ENCODE measurements at regions not wholly inside any gene's neighbourhood (a gene's known extent, or its start where the extent isn't known, plus 50 kb on each side); places are given as distances from the start of the nearest gene placed in this dataset.

- no peak for TF ChIP-seq EZH2phosphoT487 (IDR thresholded peaks at IDR 0.05; ENCODE audit: borderline replicate concordance, low read length)
- no peak for TF ChIP-seq CTCF (IDR thresholded peaks at IDR 0.05; ENCODE audit: low read depth, low read length, poor library complexity, severe bottlenecking)
- 0 out of 2 replicates have a peak, but pooled peaks cover 3% of the 10 kb centered on the region for H3F3A ChIP-seq (ENCODE audit: control insufficient read depth, insufficient read depth)
- H3K4me3 ChIP-seq (ENCODE audit: low read length): no peak overlapping the region
- no peak overlapping the region for H3K27ac ChIP-seq (ENCODE audit: low read depth, low read length)
- H3K4me1 ChIP-seq (ENCODE audit: control insufficient read depth, low read length): no peaks in the 10 kb centered on the region
- no peaks in the 10 kb centered on the region for H3K27me3 ChIP-seq (ENCODE audit: control insufficient read depth, low read length)
- H3K9me3 ChIP-seq (ENCODE audit: control insufficient read depth, insufficient read depth, low read length): no peaks in the 10 kb centered on the region; the same call in 1 of the 2 replicates
- no peak overlapping the region for H3K4me2 ChIP-seq (ENCODE audit: low read length)
- no peaks in the 10 kb centered on the region for H3K79me2 ChIP-seq (ENCODE audit: control insufficient read depth, low read length)
- no peaks in the 10 kb centered on the region for H3K9me2 ChIP-seq (replicated peaks; ENCODE audit: control insufficient read depth, low read length)
- no peaks in the 10 kb centered on the region for H3K36me3 ChIP-seq (ENCODE audit: control insufficient read depth, low read length)
- no peaks in the 10 kb centered on the region for H4K20me1 ChIP-seq (ENCODE audit: control insufficient read depth, insufficient read depth, low read depth, low read length)
Observed at GRCh38 chr4:189463734-189464133, 476.9 kb upstream of the FRG1 start.

GRCh38 chr4:189494407-189494806 lies 446.3 kb upstream of the FRG1 start:
- no peak overlapping the region for H3K4me3 ChIP-seq (ENCODE audit: low read length)
- no peaks in the 10 kb centered on the region for H3K27me3 ChIP-seq (ENCODE audit: control insufficient read depth, low read length)
- H3K9me3 ChIP-seq (ENCODE audit: control insufficient read depth, insufficient read depth, low read length): peaks cover 15% of the 10 kb centered on the region; the same call in 1 of the 2 replicates
- H3K4me2 ChIP-seq (ENCODE audit: low read length): no peak overlapping the region
- no peak overlapping the region for H3K27ac ChIP-seq (ENCODE audit: low read depth, low read length)
- H3K79me2 ChIP-seq (ENCODE audit: control insufficient read depth, low read length): no peaks in the 10 kb centered on the region
- no peaks in the 10 kb centered on the region for H4K20me1 ChIP-seq (ENCODE audit: control insufficient read depth, insufficient read depth, low read depth, low read length)
- no peaks in the 10 kb centered on the region for H3K36me3 ChIP-seq (ENCODE audit: control insufficient read depth, low read length)
- no peak for TF ChIP-seq CTCF (IDR thresholded peaks at IDR 0.05; ENCODE audit: low read depth, low read length, poor library complexity, severe bottlenecking)
- no peak for TF ChIP-seq EZH2phosphoT487 (IDR thresholded peaks at IDR 0.05; ENCODE audit: borderline replicate concordance, low read length)
- H3F3A ChIP-seq (ENCODE audit: control insufficient read depth, insufficient read depth): no peaks in the 10 kb centered on the region
- H3K4me1 ChIP-seq (ENCODE audit: control insufficient read depth, low read length): no peaks in the 10 kb centered on the region
- no peaks in the 10 kb centered on the region; the same call in 1 of the 2 replicates for H3K9me2 ChIP-seq (replicated peaks; ENCODE audit: control insufficient read depth, low read length)

- H3K4me1 ChIP-seq (ENCODE audit: control insufficient read depth, low read length): no peaks in the 10 kb centered on the region
- H3K4me2 ChIP-seq (ENCODE audit: low read length): no peak overlapping the region
- H3K4me3 ChIP-seq (ENCODE audit: low read length): no peak overlapping the region
- no peaks in the 10 kb centered on the region for H3K36me3 ChIP-seq (ENCODE audit: control insufficient read depth, low read length)
- H3K9me3 ChIP-seq (ENCODE audit: control insufficient read depth, insufficient read depth, low read length): peaks cover 15% of the 10 kb centered on the region; the same call in 1 of the 2 replicates
- no peaks in the 10 kb centered on the region for H4K20me1 ChIP-seq (ENCODE audit: control insufficient read depth, insufficient read depth, low read depth, low read length)
- no peaks in the 10 kb centered on the region for H3F3A ChIP-seq (ENCODE audit: control insufficient read depth, insufficient read depth)
- no peaks in the 10 kb centered on the region; the same call in 1 of the 2 replicates for H3K9me2 ChIP-seq (replicated peaks; ENCODE audit: control insufficient read depth, low read length)
- H3K79me2 ChIP-seq (ENCODE audit: control insufficient read depth, low read length): no peaks in the 10 kb centered on the region
- no peak overlapping the region for H3K27ac ChIP-seq (ENCODE audit: low read depth, low read length)
- no peak for TF ChIP-seq EZH2phosphoT487 (IDR thresholded peaks at IDR 0.05; ENCODE audit: borderline replicate concordance, low read length)
- TF ChIP-seq CTCF (IDR thresholded peaks at IDR 0.05; ENCODE audit: low read depth, low read length, poor library complexity, severe bottlenecking): no peak
- H3K27me3 ChIP-seq (ENCODE audit: control insufficient read depth, low read length): no peaks in the 10 kb centered on the region
Observed at GRCh38 chr4:189497516-189497915, 443.2 kb upstream of the FRG1 start.

Measured in DOHH2 (cell line).